ENCODE measurements at regions not wholly inside any gene's neighbourhood (a gene's known extent, or its start where the extent isn't known, plus 50 kb on each side); places are given as distances from the start of the nearest gene placed in this dataset.
"Not testable (repeated sequence)": the region's sequence is repeated elsewhere in the genome, so short reads cannot be mapped to it uniquely, and the experiment has no call there.

DNA sequence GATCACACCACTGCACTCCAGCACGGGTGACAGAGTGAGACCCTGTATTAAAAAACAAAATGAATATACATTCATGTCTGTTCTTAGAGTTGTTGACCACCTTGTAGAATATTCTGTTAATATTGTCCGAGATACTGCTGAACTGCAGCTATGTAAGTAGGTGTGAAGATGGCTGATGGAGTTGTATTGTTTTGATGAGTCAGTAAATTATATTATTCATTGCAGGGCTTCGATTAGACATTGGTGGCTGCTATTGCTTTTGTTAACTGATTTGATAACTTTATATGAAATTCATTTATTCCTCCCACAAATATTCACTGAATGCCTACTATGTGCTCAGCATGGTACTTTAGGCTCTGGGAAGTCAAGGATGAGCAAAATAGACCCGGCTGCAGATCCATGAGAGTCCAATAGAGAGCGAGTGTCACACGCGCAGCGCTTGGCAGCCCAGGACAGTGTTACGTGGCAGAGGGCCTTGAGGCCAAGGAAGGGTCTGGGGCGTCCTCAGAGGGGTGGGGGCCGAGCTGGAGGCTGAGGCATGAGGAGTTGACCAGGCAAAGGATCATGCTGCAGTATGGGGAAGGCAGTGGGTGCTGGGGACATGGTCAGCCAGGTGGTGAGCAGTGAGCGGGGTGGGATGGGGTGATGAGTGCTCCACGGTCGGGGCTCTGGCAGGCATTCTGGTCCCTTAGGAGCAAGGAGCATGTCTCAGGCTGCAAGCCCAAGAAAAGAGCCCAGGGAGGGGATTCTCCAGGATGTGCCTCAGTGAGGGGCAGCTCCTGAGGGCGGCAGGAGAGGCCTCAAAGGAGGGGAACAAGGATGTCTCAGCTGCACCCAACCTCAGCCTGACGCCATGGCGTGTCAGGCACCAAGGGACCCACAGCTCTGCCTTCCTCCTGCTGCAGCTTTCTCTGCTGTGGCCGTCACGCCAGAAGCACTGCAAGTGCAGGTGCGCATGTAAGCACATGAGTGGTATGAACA is 243.5 kb downstream of the GADD45G start:
- intact Hi-C loops (cut with DNase I): no loop called here
- DNase-seq: peak in 1 of 10 donors; percentile 71

DNA sequence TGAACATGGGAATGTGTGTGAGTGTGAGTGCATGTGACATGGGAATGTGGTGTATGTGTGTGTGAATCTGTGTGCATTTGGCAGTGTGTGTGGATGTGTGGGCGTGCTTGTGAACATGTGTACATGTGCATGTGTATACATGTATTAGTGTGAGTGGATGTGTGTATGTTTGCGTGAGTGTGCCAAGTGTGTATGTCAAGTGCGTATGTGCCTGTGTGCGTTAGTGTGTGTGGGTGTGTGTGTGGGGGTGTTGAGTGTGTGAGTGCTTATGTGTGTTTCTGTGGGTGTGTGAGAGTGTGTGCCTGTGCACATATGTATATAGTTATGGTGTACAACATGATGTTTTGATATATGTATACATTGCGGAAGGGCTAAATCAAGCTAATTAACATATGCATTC is 244.3 kb downstream of the GADD45G start:
- intact Hi-C loops (cut with DNase I): no loop called here
- peak in 1 of 10 donors; percentile 16 for DNase-seq

DNA sequence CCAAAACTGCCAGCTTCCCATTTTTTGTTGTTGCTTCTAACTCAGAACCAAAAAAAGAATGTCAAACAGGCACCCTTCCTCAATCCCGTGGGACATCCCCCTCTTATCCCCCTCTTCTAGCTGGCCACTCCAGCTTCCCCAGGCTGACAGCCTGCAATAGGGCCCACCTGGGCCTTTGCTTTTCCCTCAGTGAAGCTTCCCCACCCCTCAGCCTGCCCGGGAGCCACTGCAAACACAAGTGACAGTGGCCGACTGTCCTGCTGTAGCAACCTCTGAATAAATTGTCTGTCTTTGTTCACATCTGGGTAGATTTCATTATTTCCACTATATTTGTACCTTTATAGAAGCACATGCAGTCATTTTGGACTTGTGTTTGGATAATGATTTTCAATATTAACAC is 245.3 kb downstream of the GADD45G start:
- intact Hi-C loops (cut with DNase I): no loop called here
- peak in 1 of 10 donors; percentile 35 for DNase-seq

- DNase-seq: peak in 6 of 10 donors; percentile 24 to 93 (median 69)
- intact Hi-C loops (cut with DNase I): no loop called here
Observed at GRCh38 chr9:89850631-89851325, 246.0 kb downstream of the GADD45G start.

GRCh38 chr9:89853161-89853560 is 248.3 kb downstream of the GADD45G start:
- DNase-seq: peak in 1 of 10 donors; percentile 21
- intact Hi-C loops (cut with DNase I): no loop called here

DNA sequence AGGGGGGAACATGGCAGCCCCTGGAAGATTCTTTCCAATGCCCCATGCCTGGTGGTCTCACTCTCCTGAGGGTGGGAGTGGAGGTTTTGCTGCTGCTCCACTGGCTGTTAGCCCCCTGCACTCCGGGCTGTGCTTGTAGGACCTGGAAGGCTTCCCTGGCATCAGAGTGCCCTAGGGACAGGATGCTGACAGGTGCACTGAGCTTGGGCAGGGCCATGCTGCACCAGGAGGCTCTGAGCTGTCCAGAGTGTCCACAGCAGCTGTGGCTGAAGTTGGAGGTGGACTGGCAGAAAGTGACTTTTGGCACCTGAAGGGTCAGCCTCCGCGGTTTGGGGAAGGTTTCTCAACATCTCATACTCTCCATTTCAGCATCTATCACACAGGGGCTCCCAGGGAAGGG is 249.1 kb downstream of the GADD45G start:
- peak in 1 of 10 donors; percentile 30 for DNase-seq
- intact Hi-C loops (cut with DNase I): no loop called here

GRCh38 chr9:89854715-89855475 is 250.1 kb downstream of the GADD45G start:
- intact Hi-C loops (cut with DNase I): no loop called here
- peak in 1 of 10 donors; percentile 31 for DNase-seq

GRCh38 chr9:89856296-89856695 is 251.5 kb downstream of the GADD45G start:
- peak in 2 of 10 donors; percentile 3 to 23 for DNase-seq
- intact Hi-C loops (cut with DNase I): not testable (repeated sequence)

- intact Hi-C loops (cut with DNase I); DNase-seq: not testable (repeated sequence)
Observed at GRCh38 chr9:89856950-89857349, 252.1 kb downstream of the GADD45G start.

- intact Hi-C loops (cut with DNase I); DNase-seq: not testable (repeated sequence)
Observed at GRCh38 chr9:89859842-89860241, 255.0 kb downstream of the GADD45G start.

DNA sequence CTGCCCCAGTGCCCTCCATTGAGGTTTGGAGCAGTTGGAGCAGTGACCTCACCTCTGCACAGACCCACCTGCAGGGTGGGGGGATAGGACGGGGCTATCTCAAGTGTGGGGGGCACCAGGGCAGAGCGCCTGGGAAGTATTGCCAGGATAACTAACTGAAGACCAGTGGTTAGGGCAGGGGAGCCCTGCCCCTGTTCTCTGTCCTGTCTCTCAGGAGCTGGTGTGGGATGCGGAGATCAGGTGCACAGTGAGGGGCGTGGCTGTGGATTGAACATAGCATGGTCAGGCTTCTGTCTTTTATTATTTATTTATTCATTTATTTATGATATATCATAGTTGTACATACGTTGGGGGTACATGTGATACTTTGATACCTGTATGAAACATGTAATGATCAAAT is 256.6 kb downstream of the GADD45G start:
- DNase-seq: peak in 1 of 10 donors; percentile 12
- intact Hi-C loops (cut with DNase I): not testable (repeated sequence)

GRCh38 chr9:89862316-89862715 is 257.5 kb downstream of the GADD45G start:
- intact Hi-C loops (cut with DNase I): no loop called here
- no peak for DNase-seq

DNA sequence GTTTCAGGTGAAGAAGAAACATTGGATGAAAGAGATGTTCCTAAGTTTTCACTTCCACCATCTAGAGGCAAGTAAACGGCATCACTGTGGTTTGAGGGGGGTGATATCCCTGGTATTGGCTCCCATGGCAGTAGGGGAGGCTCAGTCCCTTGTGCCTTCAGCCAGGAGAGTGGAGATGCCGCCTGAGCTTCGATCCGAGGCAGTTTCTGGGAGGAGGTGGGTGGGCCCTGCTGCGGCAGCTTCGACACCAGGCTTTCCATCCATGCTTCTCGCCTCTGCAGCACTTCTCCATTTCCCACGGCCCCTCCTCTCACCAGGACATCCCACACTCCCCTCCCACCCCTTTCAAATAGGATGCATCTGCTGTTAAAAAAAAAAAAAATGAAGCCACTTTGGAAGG is 258.3 kb downstream of the GADD45G start:
- DNase-seq: no peak
- intact Hi-C loops (cut with DNase I): no loop called here

GRCh38 chr9:89863837-89864236 is 259.0 kb downstream of the GADD45G start:
- intact Hi-C loops (cut with DNase I): no loop called here
- no peak for DNase-seq

DNA sequence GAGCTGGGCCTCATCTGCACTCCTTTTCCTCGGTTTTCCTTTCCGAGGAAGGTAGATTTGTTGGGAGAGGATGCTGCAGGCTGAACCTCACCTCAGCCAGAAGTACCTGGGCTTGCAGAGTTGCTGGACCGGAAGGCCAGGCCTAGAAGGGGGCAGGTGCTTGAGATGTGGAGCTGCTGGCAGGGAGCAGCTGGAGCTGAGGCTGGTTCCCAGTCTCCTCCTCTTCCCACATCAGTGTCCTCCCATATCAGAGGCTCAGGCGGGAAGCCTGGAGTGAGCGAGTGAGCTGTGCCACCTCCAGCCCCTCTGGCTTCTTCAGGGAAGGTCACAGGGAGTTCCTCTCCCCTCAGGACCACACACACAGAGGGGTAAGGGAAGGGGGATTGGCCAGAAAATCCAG is 259.4 kb downstream of the GADD45G start:
- DNase-seq: peak in 2 of 10 donors; percentile 1 to 60
- intact Hi-C loops (cut with DNase I): no loop called here

GRCh38 chr9:89864731-89865130 is 259.9 kb downstream of the GADD45G start:
- no peak for DNase-seq
- intact Hi-C loops (cut with DNase I): no loop called here

- intact Hi-C loops (cut with DNase I): no loop called here
- no peak for DNase-seq
Observed at GRCh38 chr9:89865357-89865756, 260.5 kb downstream of the GADD45G start.

DNA sequence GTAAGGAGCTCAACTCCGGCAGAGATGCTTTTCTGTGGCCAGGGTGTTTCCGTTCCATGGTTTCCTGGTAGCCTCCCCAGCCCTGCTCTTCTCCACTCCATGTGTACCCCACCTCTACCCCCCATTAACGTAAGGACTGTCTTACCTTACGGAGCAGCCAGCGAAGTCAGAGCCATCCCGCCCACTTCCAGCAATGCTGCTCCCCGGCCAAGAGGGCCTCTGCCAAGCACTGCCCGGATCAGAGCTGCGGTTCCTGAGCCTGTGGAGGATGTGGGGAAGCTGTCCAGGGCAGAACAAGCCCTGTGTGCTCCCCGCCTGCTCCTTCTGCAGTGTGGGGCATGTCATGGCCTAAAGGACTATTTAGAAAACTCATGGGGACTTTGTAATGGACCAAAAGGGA is 261.2 kb downstream of the GADD45G start:
- no peak for DNase-seq
- intact Hi-C loops (cut with DNase I): no loop called here

GRCh38 chr9:89866701-89867100 is 261.9 kb downstream of the GADD45G start:
- intact Hi-C loops (cut with DNase I): no loop called here
- peak in 1 of 10 donors; percentile 70 for DNase-seq

DNA sequence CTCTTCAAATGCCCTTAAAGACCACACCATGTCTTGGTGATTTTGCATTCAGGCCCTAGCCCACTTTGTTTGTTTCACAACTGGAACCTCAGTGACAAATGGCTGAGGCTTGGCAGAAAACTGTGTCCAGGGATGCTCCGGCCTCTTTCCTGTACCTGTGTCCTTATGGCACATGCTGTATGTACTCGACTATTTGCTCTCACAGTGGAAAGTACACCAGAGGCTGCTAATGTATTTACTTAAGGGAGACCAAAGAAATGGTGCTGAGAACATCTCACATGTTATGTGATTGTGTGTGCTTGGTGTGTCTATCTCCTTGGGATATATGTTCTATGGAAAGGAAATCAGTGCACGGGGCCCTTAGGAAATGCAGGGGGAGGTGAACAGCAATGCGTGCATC is 263.3 kb downstream of the GADD45G start:
- intact Hi-C loops (cut with DNase I): no loop called here
- DNase-seq: no peak
